ENCODE measurements at regions not wholly inside any gene's neighbourhood (a gene's known extent, or its start where the extent isn't known, plus 50 kb on each side); places are given as distances from the start of the nearest gene placed in this dataset.

- TF ChIP-seq POLR2A (IDR thresholded peaks at IDR 0.05; ENCODE audit: low read length) (no peak), GATA1 (IDR thresholded peaks at IDR 0.05; ENCODE audit: low read depth, low read length) (no peak)
These were observed 2293.3 kb downstream of the PCDH9 start for GRCh38 chr13:64936879-64937278.
